Tibial nerve (tissue), 4 donors: ENCODE measurements at regions not wholly inside any gene's neighbourhood (a gene's known extent, or its start where the extent isn't known, plus 50 kb on each side); places are given as distances from the start of the nearest gene placed in this dataset.

Source experiments
- DNase-seq, 2 donors: peaks; one replicate each; pipeline ENCODE4 v3.0.0-alpha.2; 2019; ENCODE audit warnings: low spot score in 2 of 2
- H3K27ac ChIP-seq, 4 donors: fragments of 200-600 bp; sonication (generic) in 3 of 4; one replicate each; pipeline ENCODE4 v1.5.1; 2017 to 2019; ENCODE audit warnings: mild to moderate bottlenecking in 1 of 4
- H3K27me3 ChIP-seq, 2 donors: fragments of 200-600 bp; sonication (generic) in 1 of 2; one replicate each; pipeline versions ENCODE4 v1.5.1 to v1.6.0; 2017 to 2019
- H3K36me3 ChIP-seq, 3 donors: fragments of 200-600 bp; sonication (generic); one replicate each; pipeline ENCODE4 v1.5.1; 2018 to 2019
- H3K4me1 ChIP-seq, 4 donors: fragments of 200-600 bp; sonication (generic) in 3 of 4; one replicate each; pipeline ENCODE4 v1.5.1; 2017 to 2019
- H3K4me3 ChIP-seq, 4 donors: fragments of 200-600 bp; sonication (generic) in 3 of 4; one replicate each; pipeline ENCODE4 v1.5.1; 2017 to 2019; ENCODE audit warnings: mild to moderate bottlenecking in 1 of 4, moderate library complexity in 1 of 4
- H3K9me3 ChIP-seq, 4 donors: fragments of 200-600 bp; sonication (generic) in 3 of 4; one replicate each; pipeline ENCODE4 v1.5.1; 2017 to 2019
- EP300 ChIP-seq, 2 donors: sonication (generic); formaldehyde crosslinking; IDR thresholded peaks; one replicate each; pipeline ENCODE4 v1.6.1; 2017; ENCODE audit warnings: antibody characterized with exemption in 2 of 2, mild to moderate bottlenecking in 1 of 2
- POLR2A ChIP-seq, 2 donors: fragments of 450-650 bp; IDR thresholded peaks; one replicate each; pipeline ENCODE4 v1.6.1; 2017; ENCODE audit warnings: antibody characterized with exemption in 2 of 2, mild to moderate bottlenecking in 2 of 2, moderate library complexity in 2 of 2
- WGBS, 2 donors: methylation state at CpG; one replicate each; pipeline ENCODE4 v1.1.5; 2018; 5-methylcytosine and 5-hydroxymethylcytosine counted together
- TF ChIP-seq, protein P1 (sequence below), 5 experiments: fragments of 200-600 bp in 3 of 5; fragments of 450-650 bp in 2 of 5; sonication (generic) in 3 of 5; IDR thresholded peaks; one replicate each; pipeline ENCODE4 v1.5.1; 2016 to 2019; ENCODE audit warnings: antibody characterized with exemption in 5 of 5, mild to moderate bottlenecking in 3 of 5, moderate library complexity in 2 of 5

DNA sequence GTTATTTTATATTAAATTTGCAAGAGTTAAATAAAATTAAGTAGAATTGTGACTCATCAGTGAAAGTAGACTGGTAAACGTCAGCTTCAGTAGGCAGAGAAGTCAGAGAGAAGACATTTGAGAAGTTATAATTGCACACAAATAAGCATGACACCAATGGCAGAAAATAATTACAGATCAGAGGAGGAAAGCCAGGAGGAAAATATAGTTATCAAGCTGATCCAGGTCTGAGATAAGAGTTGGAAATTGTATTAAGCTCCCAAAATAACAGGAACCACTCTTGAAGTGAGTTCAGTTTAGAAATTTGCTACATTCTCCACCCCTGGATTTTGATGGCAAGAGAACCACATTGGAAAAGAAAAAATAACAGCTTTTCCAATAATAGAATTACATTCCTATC, 533.8 kb upstream of the CHORDC1 start:
- TF ChIP-seq EP300 (IDR thresholded peaks at IDR 0.05) (no peak), POLR2A (IDR thresholded peaks at IDR 0.05) (no peak)
- TF ChIP-seq, protein P1, sequence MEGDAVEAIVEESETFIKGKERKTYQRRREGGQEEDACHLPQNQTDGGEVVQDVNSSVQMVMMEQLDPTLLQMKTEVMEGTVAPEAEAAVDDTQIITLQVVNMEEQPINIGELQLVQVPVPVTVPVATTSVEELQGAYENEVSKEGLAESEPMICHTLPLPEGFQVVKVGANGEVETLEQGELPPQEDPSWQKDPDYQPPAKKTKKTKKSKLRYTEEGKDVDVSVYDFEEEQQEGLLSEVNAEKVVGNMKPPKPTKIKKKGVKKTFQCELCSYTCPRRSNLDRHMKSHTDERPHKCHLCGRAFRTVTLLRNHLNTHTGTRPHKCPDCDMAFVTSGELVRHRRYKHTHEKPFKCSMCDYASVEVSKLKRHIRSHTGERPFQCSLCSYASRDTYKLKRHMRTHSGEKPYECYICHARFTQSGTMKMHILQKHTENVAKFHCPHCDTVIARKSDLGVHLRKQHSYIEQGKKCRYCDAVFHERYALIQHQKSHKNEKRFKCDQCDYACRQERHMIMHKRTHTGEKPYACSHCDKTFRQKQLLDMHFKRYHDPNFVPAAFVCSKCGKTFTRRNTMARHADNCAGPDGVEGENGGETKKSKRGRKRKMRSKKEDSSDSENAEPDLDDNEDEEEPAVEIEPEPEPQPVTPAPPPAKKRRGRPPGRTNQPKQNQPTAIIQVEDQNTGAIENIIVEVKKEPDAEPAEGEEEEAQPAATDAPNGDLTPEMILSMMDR (IDR thresholded peaks at IDR 0.05): no peak
- 49 to 55% methylated on average over 1 of the region's 1 CpG for WGBS, 2 donors
- no peaks in the 10 kb centered on the region for H3K4me1 ChIP-seq
- H3K27me3 ChIP-seq: no peaks in the 10 kb centered on the region
- no peak for DNase-seq
- H3K9me3 ChIP-seq: no peaks in the 10 kb centered on the region
- no peaks in the 10 kb centered on the region for H3K36me3 ChIP-seq
- no peak overlapping the region for H3K4me3 ChIP-seq
- H3K27ac ChIP-seq: no peak overlapping the region

DNA sequence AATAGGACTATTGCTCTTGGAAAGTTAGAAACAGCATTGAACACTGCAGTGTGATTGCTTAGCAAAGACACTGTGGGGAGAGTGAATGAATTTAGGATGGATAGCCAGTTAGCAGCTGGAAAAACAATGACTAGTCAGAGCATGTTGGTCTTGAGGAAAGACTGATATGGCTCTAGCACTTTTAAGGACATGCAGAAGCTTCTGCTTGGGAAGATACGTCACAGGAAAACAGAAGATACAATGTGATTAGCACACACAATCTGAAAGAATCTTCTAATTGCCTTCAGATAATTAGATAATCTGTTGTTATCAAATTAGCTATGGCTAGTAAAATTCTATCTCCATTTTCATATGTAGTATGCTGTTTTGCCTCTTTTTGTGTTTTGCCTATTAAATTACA, 530.7 kb upstream of the CHORDC1 start:
- H3K27ac ChIP-seq: no peak overlapping the region
- TF ChIP-seq POLR2A (IDR thresholded peaks at IDR 0.05) (no peak), EP300 (IDR thresholded peaks at IDR 0.05) (no peak)
- TF ChIP-seq, protein P1 (IDR thresholded peaks at IDR 0.05): no peak
- no peaks in the 10 kb centered on the region for H3K9me3 ChIP-seq
- DNase-seq: no peak
- WGBS, 2 donors: 72 to 90% methylated on average over 1 of the region's 1 CpG
- no peaks in the 10 kb centered on the region for H3K27me3 ChIP-seq
- no peak overlapping the region for H3K4me3 ChIP-seq
- no peaks in the 10 kb centered on the region for H3K4me1 ChIP-seq
- H3K36me3 ChIP-seq: no peaks in the 10 kb centered on the region

DNA sequence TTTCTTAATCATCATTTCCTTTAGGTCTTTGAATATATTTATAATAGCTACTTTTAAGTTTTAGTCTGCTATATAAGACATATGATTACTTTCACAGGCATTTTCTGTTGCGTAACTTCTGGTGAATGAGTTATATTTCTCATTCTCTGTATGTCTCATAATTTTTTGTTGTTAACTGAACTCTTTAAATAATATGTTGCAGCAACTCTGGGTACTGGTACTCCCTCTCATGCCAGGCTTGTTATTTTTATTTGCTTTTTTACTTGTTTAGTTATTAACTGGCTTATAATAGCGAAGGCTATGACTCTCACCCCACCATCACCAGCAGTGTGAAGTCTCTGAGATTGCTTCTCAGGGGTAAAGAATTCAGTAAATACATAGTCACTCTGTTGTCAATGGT, 524.2 kb upstream of the CHORDC1 start:
- Histone ChIP-seq H3K9me3 (peaks cover 0 to 5% (median 0%) of the 10 kb centered on the region in 4 donors), H3K27me3 (no peaks in the 10 kb centered on the region), H3K27ac (no peak overlapping the region), H3K4me1 (no peaks in the 10 kb centered on the region), H3K4me3 (no peak overlapping the region), H3K36me3 (no peaks in the 10 kb centered on the region)
- no peak for DNase-seq
- TF ChIP-seq, protein P1 (IDR thresholded peaks at IDR 0.05): no peak
- TF ChIP-seq EP300 (IDR thresholded peaks at IDR 0.05): no peak
- TF ChIP-seq POLR2A (IDR thresholded peaks at IDR 0.05): no peak
- WGBS, 2 donors: 49 to 93% methylated on average over 2 of the region's 2 CpGs

DNA sequence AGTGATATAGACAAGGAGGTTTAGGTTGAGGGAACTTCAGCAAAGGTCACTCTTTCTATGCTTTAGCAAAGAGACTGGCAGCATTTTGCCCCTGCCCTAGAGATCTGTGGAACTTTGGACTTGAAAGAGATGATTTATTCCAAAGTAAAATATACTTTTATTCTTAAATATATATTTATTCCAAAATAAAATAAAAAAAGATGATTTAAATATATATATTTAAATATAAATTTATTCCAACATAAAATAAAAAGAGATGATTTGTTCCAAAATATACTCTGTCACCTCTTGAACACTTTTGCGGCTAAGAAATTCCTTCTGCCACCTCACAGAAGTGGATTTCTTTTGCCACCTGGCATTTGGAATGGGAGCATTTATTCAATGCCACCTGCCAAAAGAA, 521.3 kb upstream of the CHORDC1 start:
- Histone ChIP-seq H3K27ac (no peak overlapping the region), H3K27me3 (no peaks in the 10 kb centered on the region), H3K4me3 (no peak overlapping the region), H3K4me1 (no peaks in the 10 kb centered on the region), H3K36me3 (no peaks in the 10 kb centered on the region), H3K9me3 (peaks cover 0 to 5% (median 0%) of the 10 kb centered on the region in 4 donors)
- DNase-seq: no peak
- 5 to 100% methylated on average over 1 of the region's 1 CpG for WGBS, 2 donors
- TF ChIP-seq EP300 (IDR thresholded peaks at IDR 0.05) (no peak), POLR2A (IDR thresholded peaks at IDR 0.05) (no peak)
- TF ChIP-seq, protein P1 (IDR thresholded peaks at IDR 0.05): no peak

DNA sequence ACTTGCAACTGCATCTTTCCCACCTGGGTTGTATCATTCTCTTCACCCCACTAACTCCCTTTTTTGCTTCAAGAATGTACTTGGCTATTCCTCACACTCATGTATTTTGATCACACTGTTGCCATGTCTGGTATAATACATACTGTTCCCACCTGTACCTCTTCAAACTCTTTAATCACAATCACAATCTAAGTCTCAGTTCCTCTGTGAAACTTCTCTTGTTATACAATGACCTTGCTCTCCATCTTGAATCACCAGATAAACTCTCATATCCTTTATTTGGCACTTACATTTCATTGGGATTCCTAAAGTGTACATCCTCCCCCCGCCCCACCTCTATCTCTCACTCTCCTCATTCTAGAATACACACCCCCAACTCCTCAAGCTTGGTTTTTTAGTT, 516.0 kb upstream of the CHORDC1 start:
- H3K9me3 ChIP-seq: no peaks in the 10 kb centered on the region
- WGBS, 2 donors: 91% methylated on average over 1 of the region's 1 CpG
- TF ChIP-seq POLR2A (IDR thresholded peaks at IDR 0.05): no peak
- no peak for TF ChIP-seq EP300 (IDR thresholded peaks at IDR 0.05)
- TF ChIP-seq, protein P1 (IDR thresholded peaks at IDR 0.05): no peak
- DNase-seq: no peak
- H3K27me3 ChIP-seq: no peaks in the 10 kb centered on the region
- no peaks in the 10 kb centered on the region for H3K36me3 ChIP-seq
- H3K4me3 ChIP-seq: no peak overlapping the region
- H3K27ac ChIP-seq: no peak overlapping the region
- peaks cover 0 to 4% (median 0%) of the 10 kb centered on the region in 4 donors for H3K4me1 ChIP-seq
